ENCODE measurements at regions not wholly inside any gene's neighbourhood (a gene's known extent, or its start where the extent isn't known, plus 50 kb on each side); places are given as distances from the start of the nearest gene placed in this dataset.

- no peak for TF ChIP-seq JUN (IDR thresholded peaks at IDR 0.05; ENCODE audit: borderline replicate concordance, insufficient read depth, insufficient read length, low read depth)
- TF ChIP-seq CTCF (IDR thresholded peaks at IDR 0.05; ENCODE audit: extremely low read depth in 1 of 2, insufficient read depth in 1 of 2, low read depth in 1 of 2, low read length in 2 of 2) = no peak
- TF ChIP-seq MYC (IDR thresholded peaks at IDR 0.05; ENCODE audit: low read depth, low read length) = no peak
- TF ChIP-seq POLR2AphosphoS5 (IDR thresholded peaks at IDR 0.05; ENCODE audit: insufficient read depth, low read depth, low read length) = no peak
- no peak for TF ChIP-seq FOS (IDR thresholded peaks at IDR 0.05; ENCODE audit: borderline replicate concordance, insufficient read depth, low read length)
- no peak for TF ChIP-seq POLR2A (IDR thresholded peaks at IDR 0.05; ENCODE audit: low read depth, low read length)
Measured at GRCh38 chr12:65643171-65643570, 181.1 kb upstream of the HMGA2 start.
